ENCODE measurements at regions not wholly inside any gene's neighbourhood (a gene's known extent, or its start where the extent isn't known, plus 50 kb on each side); places are given as distances from the start of the nearest gene placed in this dataset.

DNA sequence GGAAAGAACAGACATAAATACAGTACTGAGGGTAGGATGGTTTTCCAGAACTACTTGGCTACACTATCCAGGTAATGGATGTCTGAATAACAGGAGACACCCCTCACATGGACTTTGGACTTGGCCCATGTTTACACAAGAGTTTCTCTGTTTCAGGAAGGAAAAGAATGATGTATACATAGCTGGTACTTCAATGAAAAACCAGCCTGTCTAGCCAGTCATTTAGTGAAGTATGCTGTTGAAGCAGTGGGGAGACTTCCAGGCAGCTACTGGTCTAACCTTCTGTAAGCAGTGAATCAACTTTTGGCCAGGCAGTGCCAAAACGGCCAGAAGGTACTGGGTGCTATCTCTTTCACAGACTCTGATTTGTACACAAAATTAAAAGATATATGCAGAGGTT is 135.0 kb downstream of the MBL2 start:
- Histone ChIP-seq H3K27ac (ENCODE audit: low read depth, low read length) (no peak overlapping the region), H3K4me3 (ENCODE audit: low read depth, low read length) (no peak overlapping the region), H3K27me3 (ENCODE audit: control insufficient read depth, insufficient read depth, low read length) (no peaks in the 10 kb centered on the region), H3K9me3 (ENCODE audit: control insufficient read depth, insufficient read depth, low read length) (no peaks in the 10 kb centered on the region)
- TF ChIP-seq, protein P1, sequence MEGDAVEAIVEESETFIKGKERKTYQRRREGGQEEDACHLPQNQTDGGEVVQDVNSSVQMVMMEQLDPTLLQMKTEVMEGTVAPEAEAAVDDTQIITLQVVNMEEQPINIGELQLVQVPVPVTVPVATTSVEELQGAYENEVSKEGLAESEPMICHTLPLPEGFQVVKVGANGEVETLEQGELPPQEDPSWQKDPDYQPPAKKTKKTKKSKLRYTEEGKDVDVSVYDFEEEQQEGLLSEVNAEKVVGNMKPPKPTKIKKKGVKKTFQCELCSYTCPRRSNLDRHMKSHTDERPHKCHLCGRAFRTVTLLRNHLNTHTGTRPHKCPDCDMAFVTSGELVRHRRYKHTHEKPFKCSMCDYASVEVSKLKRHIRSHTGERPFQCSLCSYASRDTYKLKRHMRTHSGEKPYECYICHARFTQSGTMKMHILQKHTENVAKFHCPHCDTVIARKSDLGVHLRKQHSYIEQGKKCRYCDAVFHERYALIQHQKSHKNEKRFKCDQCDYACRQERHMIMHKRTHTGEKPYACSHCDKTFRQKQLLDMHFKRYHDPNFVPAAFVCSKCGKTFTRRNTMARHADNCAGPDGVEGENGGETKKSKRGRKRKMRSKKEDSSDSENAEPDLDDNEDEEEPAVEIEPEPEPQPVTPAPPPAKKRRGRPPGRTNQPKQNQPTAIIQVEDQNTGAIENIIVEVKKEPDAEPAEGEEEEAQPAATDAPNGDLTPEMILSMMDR (IDR thresholded peaks at IDR 0.05; ENCODE audit: low read depth, low read length): no peak
- ChIA-PET CTCF (interaction anchor here (0.7 to 1.5 kb wide), 4 partner anchors 91 to 314 kb away, joined by 3 to 5 read pairs (median 3); no protein-coding TSS in a partner anchor), POLR2A (no interaction called here)
- no peak for DNase-seq (ENCODE audit: low read depth, low spot score)

DNA sequence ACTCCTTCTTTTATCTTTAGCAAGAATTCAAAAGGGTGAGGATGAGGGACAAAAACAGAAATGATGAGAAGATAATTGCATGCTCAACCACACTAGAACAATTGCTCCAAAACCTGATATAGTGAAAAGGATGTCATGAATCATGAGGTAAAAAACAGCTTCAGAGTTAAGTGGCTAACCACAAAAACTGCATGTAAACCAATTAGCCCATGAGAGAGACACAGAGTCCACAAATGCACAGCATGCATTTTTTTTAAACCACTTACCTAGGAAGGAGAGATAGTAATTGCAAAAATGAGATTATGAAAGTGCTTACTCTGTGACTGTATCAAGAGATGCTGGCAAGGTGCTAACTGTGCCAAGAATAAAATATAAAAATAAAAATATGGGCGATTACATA is 132.9 kb downstream of the MBL2 start:
- H3K4me3 ChIP-seq (ENCODE audit: low read depth, low read length): no peak overlapping the region
- POLR2A ChIA-PET: no interaction called here
- DNase-seq (ENCODE audit: low read depth, low spot score): no peak
- TF ChIP-seq, protein P1 (IDR thresholded peaks at IDR 0.05; ENCODE audit: low read depth, low read length): no peak
- no peak overlapping the region for H3K27ac ChIP-seq (ENCODE audit: low read depth, low read length)
- CTCF ChIA-PET: no interaction called here
- H3K9me3 ChIP-seq (ENCODE audit: control insufficient read depth, insufficient read depth, low read length): no peaks in the 10 kb centered on the region
- H3K27me3 ChIP-seq (ENCODE audit: control insufficient read depth, insufficient read depth, low read length): no peaks in the 10 kb centered on the region

DNA sequence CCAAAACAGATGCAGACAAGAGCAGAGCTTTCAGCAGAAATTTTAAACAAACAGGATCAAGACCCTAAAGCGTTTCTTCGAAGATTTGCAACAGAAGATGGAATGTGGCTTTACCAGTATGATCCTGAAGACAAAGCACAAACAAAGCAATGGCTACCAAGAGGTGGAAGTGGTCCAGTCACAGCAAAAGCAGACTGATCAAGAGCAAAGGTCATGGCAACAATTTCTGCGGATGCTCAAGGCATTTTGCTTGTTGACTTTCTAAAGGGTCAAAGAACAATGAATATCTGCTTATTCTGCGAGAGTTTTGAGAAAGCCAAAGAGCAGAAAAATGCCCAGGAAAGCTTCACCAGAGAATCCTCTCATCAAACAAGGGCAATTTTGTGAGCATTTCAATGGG is 130.4 kb downstream of the MBL2 start:
- TF ChIP-seq, protein P1 (IDR thresholded peaks at IDR 0.05; ENCODE audit: low read depth, low read length): no peak
- no peak overlapping the region for H3K27ac ChIP-seq (ENCODE audit: low read depth, low read length)
- ChIA-PET CTCF (interaction anchor here (0.7 to 6.1 kb wide), 5 partner anchors 86 to 1718 kb away, joined by 3 to 75 read pairs (median 3); no protein-coding TSS in a partner anchor), POLR2A (no interaction called here)
- H3K9me3 ChIP-seq (ENCODE audit: control insufficient read depth, insufficient read depth, low read length): no peaks in the 10 kb centered on the region
- H3K27me3 ChIP-seq (ENCODE audit: control insufficient read depth, insufficient read depth, low read length): no peaks in the 10 kb centered on the region
- no peak for DNase-seq (ENCODE audit: low read depth, low spot score)
- no peak overlapping the region for H3K4me3 ChIP-seq (ENCODE audit: low read depth, low read length)

GRCh38 chr10:52644373-52645186 is 128.0 kb downstream of the MBL2 start:
- Histone ChIP-seq H3K9me3 (ENCODE audit: control insufficient read depth, insufficient read depth, low read length) (no peaks in the 10 kb centered on the region), H3K27me3 (ENCODE audit: control insufficient read depth, insufficient read depth, low read length) (no peaks in the 10 kb centered on the region), H3K4me3 (ENCODE audit: low read depth, low read length) (no peak overlapping the region), H3K27ac (ENCODE audit: low read depth, low read length) (no peak overlapping the region)
- no peak for DNase-seq (ENCODE audit: low read depth, low spot score)
- CTCF ChIA-PET: interaction anchor here (0.5 to 6.1 kb wide), 41 partner anchors 8 to 336 kb away, joined by 3 to 76 read pairs (median 4); partner anchors contain the start of gene DKK1
- TF ChIP-seq, protein P1 (IDR thresholded peaks at IDR 0.05; ENCODE audit: low read depth, low read length): peak; percentile 80
- POLR2A ChIA-PET: interaction anchor here (0.6 kb wide), 1 partner anchor 515 kb away, joined by 4 read pairs; no protein-coding TSS in a partner anchor

- POLR2A ChIA-PET: no interaction called here
- CTCF ChIA-PET: interaction anchor here (0.6 to 6.1 kb wide), 23 partner anchors 10 to 337 kb away, joined by 3 to 76 read pairs (median 5); no protein-coding TSS in a partner anchor
- H3K9me3 ChIP-seq (ENCODE audit: control insufficient read depth, insufficient read depth, low read length): no peaks in the 10 kb centered on the region
- no peak overlapping the region for H3K4me3 ChIP-seq (ENCODE audit: low read depth, low read length)
- TF ChIP-seq, protein P1 (IDR thresholded peaks at IDR 0.05; ENCODE audit: low read depth, low read length): no peak
- H3K27ac ChIP-seq (ENCODE audit: low read depth, low read length): no peak overlapping the region
- no peak for DNase-seq (ENCODE audit: low read depth, low spot score)
- no peaks in the 10 kb centered on the region for H3K27me3 ChIP-seq (ENCODE audit: control insufficient read depth, insufficient read depth, low read length)
Measured at GRCh38 chr10:52645187-52645758, 127.3 kb downstream of the MBL2 start.
